Hepatocyte (in vitro differentiated cells): ENCODE measurements at regions not wholly inside any gene's neighbourhood (a gene's known extent, or its start where the extent isn't known, plus 50 kb on each side); places are given as distances from the start of the nearest gene placed in this dataset.

Source experiments
- DNase-seq: peaks from one replicate; pipeline ENCODE4 v3.0.0-alpha.2; 2016; ENCODE audit warnings: low spot score
- H2AFZ ChIP-seq: fragments of 200-600 bp; sonication (generic); 2 replicates; pipeline ENCODE4 v1.6.0; 2016; ENCODE audit warnings: antibody characterized with exemption, mild to moderate bottlenecking
- H3K27ac ChIP-seq: fragments of 200-600 bp; sonication (generic); 2 replicates; pipeline ENCODE4 v1.5.1; 2016; ENCODE audit warnings: mild to moderate bottlenecking
- H3K27me3 ChIP-seq: fragments of 200-600 bp; sonication (generic); 2 replicates; pipeline ENCODE4 v1.6.1; 2016
- H3K36me3 ChIP-seq: fragments of 200-600 bp; sonication (generic); replicated peaks from 2 replicates; pipeline ENCODE4 v1.5.1; 2016; ENCODE audit warnings: low read depth; ENCODE audit not compliant: insufficient read depth
- H3K4me1 ChIP-seq: fragments of 200-600 bp; sonication (generic); 2 replicates; pipeline ENCODE4 v1.5.1; 2016; ENCODE audit warnings: mild to moderate bottlenecking, moderate library complexity; ENCODE audit not compliant: insufficient read depth
- H3K4me2 ChIP-seq: fragments of 200-600 bp; sonication (generic); 2 replicates; pipeline ENCODE4 v1.6.0; 2016
- H3K4me3 ChIP-seq: fragments of 200-600 bp; sonication (generic); 2 replicates; pipeline ENCODE4 v1.5.1; 2016; ENCODE audit warnings: mild to moderate bottlenecking
- H3K79me2 ChIP-seq: fragments of 200-600 bp; sonication (generic); 2 replicates; pipeline ENCODE4 v1.6.0; 2017; ENCODE audit warnings: mild to moderate bottlenecking
- H3K9me2 ChIP-seq: fragments of 200-600 bp; sonication (generic); replicated peaks from 2 replicates; pipeline ENCODE4 v1.6.0; 2017; ENCODE audit warnings: mild to moderate bottlenecking; ENCODE audit not compliant: insufficient read depth
- H3K9me3 ChIP-seq: fragments of 200-600 bp; sonication (generic); 2 replicates; pipeline ENCODE4 v1.5.1; 2016; ENCODE audit warnings: low read depth, mild to moderate bottlenecking
- H4K20me1 ChIP-seq: fragments of 200-600 bp; sonication (generic); 2 replicates; pipeline ENCODE4 v1.6.0; 2016; ENCODE audit warnings: mild to moderate bottlenecking; ENCODE audit not compliant: insufficient read depth, poor library complexity, severe bottlenecking
- CTCF ChIP-seq: fragments of 200-600 bp; sonication (generic); IDR thresholded peaks from 2 replicates; pipeline ENCODE4 v1.5.1; 2016; ENCODE audit warnings: antibody characterized with exemption, mild to moderate bottlenecking; ENCODE audit not compliant: poor library complexity
- EZH2 ChIP-seq: fragments of 200-600 bp; sonication (generic); IDR thresholded peaks from 2 replicates; pipeline ENCODE4 v1.6.1; 2016; ENCODE audit warnings: antibody characterized with exemption, mild to moderate bottlenecking, borderline replicate concordance
- EZH2phosphoT487 ChIP-seq: fragments of 200-600 bp; sonication (generic); IDR thresholded peaks from one replicate; pipeline ENCODE4 v1.6.1; 2018; ENCODE audit warnings: antibody characterized with exemption, mild to moderate bottlenecking, low read depth, moderate library complexity; ENCODE audit not compliant: unreplicated experiment, severe bottlenecking
- WGBS: methylation state at CpG from one replicate; pipeline ENCODE4 v1.1.6; 2016; ENCODE audit warnings: low lambda C conversion rate; ENCODE audit errors: missing lambda C conversion rate; 5-methylcytosine and 5-hydroxymethylcytosine counted together

DNA sequence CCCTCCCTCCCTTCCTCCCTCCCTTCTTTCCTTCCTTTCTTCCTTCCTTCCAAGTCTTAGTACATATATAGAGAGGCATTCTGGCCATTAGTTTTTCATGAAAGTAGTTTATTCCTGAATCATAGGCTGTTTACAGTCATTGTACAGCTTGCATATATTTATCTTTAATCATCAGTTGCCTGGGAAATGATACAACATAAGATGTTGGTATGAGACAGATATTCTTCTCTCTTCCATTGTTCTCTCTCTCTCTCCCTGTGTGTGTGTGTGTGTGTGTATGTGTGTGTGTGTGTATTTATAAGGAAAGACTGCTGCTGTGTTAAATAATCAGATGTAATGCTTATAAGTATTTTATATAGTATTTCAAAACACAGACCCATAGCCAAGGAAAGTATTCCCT, 289.8 kb upstream of the UBE2E3 start:
- no peak overlapping the region for H2AFZ ChIP-seq
- H3K79me2 ChIP-seq, result no peaks in the 10 kb centered on the region
- peaks cover 9% of the 10 kb centered on the region for H3K4me1 ChIP-seq
- DNase-seq, result no peak
- no peak overlapping the region for H3K4me3 ChIP-seq
- no peaks in the 10 kb centered on the region for H3K9me2 ChIP-seq
- H3K36me3 ChIP-seq, result no peaks in the 10 kb centered on the region
- TF ChIP-seq EZH2 (no peak), CTCF (no peak), EZH2phosphoT487 (no peak)
- H3K4me2 ChIP-seq, result no peak overlapping the region
- no peaks in the 10 kb centered on the region for H4K20me1 ChIP-seq
- no peak overlapping the region for H3K27ac ChIP-seq
- no peaks in the 10 kb centered on the region for H3K9me3 ChIP-seq
- H3K27me3 ChIP-seq, result no peaks in the 10 kb centered on the region

GRCh38 chr2:180682871-180683270, 297.5 kb upstream of the UBE2E3 start:
- Histone ChIP-seq H3K79me2 (no peaks in the 10 kb centered on the region), H3K27ac (no peak overlapping the region), H3K4me1 (no peaks in the 10 kb centered on the region), H3K27me3 (no peaks in the 10 kb centered on the region), H4K20me1 (no peaks in the 10 kb centered on the region), H3K9me2 (no peaks in the 10 kb centered on the region), H3K4me3 (no peak overlapping the region), H2AFZ (no peak overlapping the region), H3K36me3 (no peaks in the 10 kb centered on the region), H3K9me3 (no peaks in the 10 kb centered on the region), H3K4me2 (no peak overlapping the region)
- no peak for DNase-seq
- 100% methylated on average over 1 of the region's 1 CpG for WGBS
- TF ChIP-seq CTCF (no peak), EZH2phosphoT487 (no peak), EZH2 (no peak)

GRCh38 chr2:180679693-180680092, 300.7 kb upstream of the UBE2E3 start:
- Histone ChIP-seq H3K4me2 (no peak overlapping the region), H2AFZ (no peak overlapping the region), H3K9me2 (no peaks in the 10 kb centered on the region), H3K27me3 (no peaks in the 10 kb centered on the region), H3K79me2 (no peaks in the 10 kb centered on the region), H3K27ac (no peak overlapping the region), H3K4me3 (no peak overlapping the region), H3K9me3 (no peaks in the 10 kb centered on the region), H3K4me1 (no peaks in the 10 kb centered on the region), H4K20me1 (no peaks in the 10 kb centered on the region), H3K36me3 (no peaks in the 10 kb centered on the region)
- no peak for TF ChIP-seq EZH2
- TF ChIP-seq CTCF, result no peak
- TF ChIP-seq EZH2phosphoT487, result no peak
- 62% methylated on average over 2 of the region's 2 CpGs for WGBS
- no peak for DNase-seq

DNA sequence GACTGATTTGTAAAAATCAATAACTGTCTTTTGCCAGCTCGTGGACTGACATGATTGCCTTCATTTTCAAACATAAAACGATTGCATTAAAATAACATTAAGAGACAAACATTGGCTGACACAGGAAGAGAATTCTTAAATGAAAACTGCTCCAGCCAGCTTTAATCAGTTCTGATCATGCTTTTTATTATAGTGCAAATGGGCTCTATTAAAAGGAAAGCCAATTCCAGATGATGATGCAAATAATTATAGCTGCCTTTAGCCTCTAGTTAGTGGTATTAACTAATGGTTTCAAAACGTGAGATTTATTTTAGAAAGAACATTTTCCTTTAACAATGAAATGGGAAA, 301.8 kb upstream of the UBE2E3 start:
- Histone ChIP-seq H3K4me3 (no peak overlapping the region), H3K27ac (no peak overlapping the region), H3K36me3 (no peaks in the 10 kb centered on the region), H3K79me2 (no peaks in the 10 kb centered on the region), H3K9me3 (no peaks in the 10 kb centered on the region), H3K27me3 (no peaks in the 10 kb centered on the region), H3K4me1 (no peaks in the 10 kb centered on the region), H4K20me1 (no peaks in the 10 kb centered on the region), H3K4me2 (no peak overlapping the region), H2AFZ (no peak overlapping the region), H3K9me2 (no peaks in the 10 kb centered on the region)
- WGBS, result 67% methylated on average over 3 of the region's 3 CpGs
- DNase-seq, result no peak
- TF ChIP-seq EZH2phosphoT487 (no peak), CTCF (no peak), EZH2 (no peak)
